ENCODE measurements at regions not wholly inside any gene's neighbourhood (a gene's known extent, or its start where the extent isn't known, plus 50 kb on each side); places are given as distances from the start of the nearest gene placed in this dataset.

GRCh38 chr5:115469904-115470516 lies 74.6 kb downstream of the FEM1C start:
- no peak overlapping the region for H3K4me3 ChIP-seq (ENCODE audit: low read depth, low read length)
- no peak for TF ChIP-seq CTCF (IDR thresholded peaks at IDR 0.05; ENCODE audit: insufficient read depth, low read depth, low read length)
- DNase-seq (ENCODE audit: low read depth), result no peak

- TF ChIP-seq CTCF (IDR thresholded peaks at IDR 0.05; ENCODE audit: insufficient read depth, low read depth, low read length), result no peak
- no peak for DNase-seq (ENCODE audit: low read depth)
Observed at GRCh38 chr5:115467628-115468027, 76.9 kb downstream of the FEM1C start.

GRCh38 chr5:115465431-115465830 lies 79.1 kb downstream of the FEM1C start:
- no peak for DNase-seq (ENCODE audit: low read depth)
- no peak overlapping the region for H3K4me3 ChIP-seq (ENCODE audit: low read depth, low read length)
- TF ChIP-seq CTCF (IDR thresholded peaks at IDR 0.05; ENCODE audit: insufficient read depth, low read depth, low read length), result no peak

More at GRCh38 chr5:115467628-115468027, 76.9 kb downstream of the FEM1C start:
- no peak overlapping the region for H3K4me3 ChIP-seq (ENCODE audit: low read depth, low read length)

- DNase-seq (ENCODE audit: low read depth), result no peak
- no peak overlapping the region for H3K4me3 ChIP-seq (ENCODE audit: low read depth, low read length)
- TF ChIP-seq CTCF (IDR thresholded peaks at IDR 0.05; ENCODE audit: insufficient read depth, low read depth, low read length), result no peak
Observed at GRCh38 chr5:115463983-115464382, 80.6 kb downstream of the FEM1C start.

- TF ChIP-seq CTCF (IDR thresholded peaks at IDR 0.05; ENCODE audit: insufficient read depth, low read depth, low read length), result no peak
- no peak overlapping the region for H3K4me3 ChIP-seq (ENCODE audit: low read depth, low read length)
Observed at GRCh38 chr5:115461506-115462290, 82.9 kb downstream of the FEM1C start.

GRCh38 chr5:115461093-115461492 lies 83.5 kb downstream of the FEM1C start:
- DNase-seq (ENCODE audit: low read depth), result peak; percentile 79
- no peak for TF ChIP-seq CTCF (IDR thresholded peaks at IDR 0.05; ENCODE audit: insufficient read depth, low read depth, low read length)
- no peak overlapping the region for H3K4me3 ChIP-seq (ENCODE audit: low read depth, low read length)

More at GRCh38 chr5:115461506-115462290, 82.9 kb downstream of the FEM1C start:
- DNase-seq (ENCODE audit: low read depth), result peak; percentile 56

Measured in fibroblast of villous mesenchyme (primary cell).